Stimulated activated CD4-positive, alpha-beta T cell treated with anti-CD3 and anti-CD28 coated beads, TNF-alpha, amount 100 ng/mL, for 1 hour (primary cell): ENCODE measurements at regions not wholly inside any gene's neighbourhood (a gene's known extent, or its start where the extent isn't known, plus 50 kb on each side); places are given as distances from the start of the nearest gene placed in this dataset.
"Not testable (repeated sequence)": the region's sequence is repeated elsewhere in the genome, so short reads cannot be mapped to it uniquely, and the experiment has no call there.

Source experiments
- DNase-seq, 3 donors: peaks; one replicate each; pipeline ENCODE4 v3.0.0-alpha.2; 2020; ENCODE audit warnings: low read depth in 3 of 3, low spot score in 1 of 3

DNA sequence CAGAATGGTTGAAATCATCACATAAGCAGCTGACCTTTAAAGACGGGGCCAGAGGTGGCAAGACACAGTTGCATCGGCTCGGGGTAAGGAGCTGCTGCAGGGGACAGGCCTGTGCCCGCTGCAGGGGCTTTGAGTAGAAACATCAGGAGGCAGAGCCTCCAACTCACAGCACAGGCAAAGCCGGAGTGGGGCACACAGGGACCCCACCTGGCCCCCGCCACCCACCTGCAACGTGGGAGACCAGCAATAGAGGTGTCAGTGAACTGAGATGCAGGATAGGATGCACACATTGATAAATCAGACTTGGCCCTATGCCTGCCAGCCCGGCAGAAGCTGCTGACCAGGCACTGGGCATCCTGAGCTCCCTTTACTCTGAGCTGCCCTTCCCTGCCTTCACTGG, 257.2 kb downstream of the NPHP4 start:
- DNase-seq = no peak

DNA sequence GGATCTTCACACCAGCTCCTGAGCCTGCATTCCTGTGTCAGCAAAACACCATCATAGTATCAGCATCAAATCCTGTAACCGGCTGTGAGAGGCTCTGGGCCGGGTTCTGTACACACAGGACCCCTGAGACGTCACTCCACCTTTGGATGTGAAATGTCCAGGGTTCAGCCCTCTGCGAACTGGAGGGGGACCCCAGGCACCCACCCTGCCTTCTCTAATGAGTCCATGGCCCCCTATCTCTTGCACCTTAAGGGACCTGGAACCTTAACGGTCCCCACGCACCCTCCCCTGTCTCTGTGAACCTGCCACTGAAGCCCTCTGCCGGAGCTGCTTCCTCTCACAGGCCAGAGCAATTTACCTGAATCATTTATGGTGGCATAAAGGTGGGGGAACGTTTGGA, 257.8 kb downstream of the NPHP4 start:
- no peak for DNase-seq

DNA sequence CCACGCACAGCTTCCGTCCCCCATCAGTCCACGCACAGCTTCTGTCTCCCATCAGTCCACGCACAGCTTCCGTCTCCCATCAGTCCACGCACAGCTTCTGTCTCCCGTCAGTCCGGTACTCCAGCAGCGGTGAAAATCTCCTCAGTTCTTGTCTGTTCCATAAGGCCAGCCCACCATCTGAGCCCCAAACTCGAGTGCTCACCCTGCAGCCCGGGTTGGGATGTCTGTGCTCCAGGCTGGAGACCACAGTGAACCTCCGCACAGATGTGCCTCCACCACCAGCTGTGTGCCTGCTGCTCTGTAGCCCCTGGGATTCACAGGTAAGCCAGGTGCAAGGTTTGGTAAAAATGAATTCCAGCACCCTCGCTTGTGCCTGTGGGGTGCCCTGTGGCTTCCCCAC, 258.6 kb downstream of the NPHP4 start:
- DNase-seq = no peak

DNA sequence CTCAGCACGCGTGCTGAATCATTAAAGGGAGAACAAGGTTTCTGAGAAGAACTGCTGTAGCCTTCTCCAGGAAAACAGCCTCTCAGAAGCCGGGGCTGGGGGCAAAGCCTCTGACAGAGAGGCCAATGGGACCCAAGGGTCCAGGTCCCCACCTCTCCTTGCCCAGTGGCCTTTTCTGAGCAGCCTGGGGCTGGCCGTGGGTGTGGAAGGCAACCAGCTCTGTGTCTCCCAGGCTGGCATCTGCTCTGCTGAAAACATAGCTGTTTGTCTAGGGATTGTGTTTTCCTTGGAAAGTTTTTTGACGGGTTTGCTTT, 261.2 kb downstream of the NPHP4 start:
- no peak for DNase-seq

DNA sequence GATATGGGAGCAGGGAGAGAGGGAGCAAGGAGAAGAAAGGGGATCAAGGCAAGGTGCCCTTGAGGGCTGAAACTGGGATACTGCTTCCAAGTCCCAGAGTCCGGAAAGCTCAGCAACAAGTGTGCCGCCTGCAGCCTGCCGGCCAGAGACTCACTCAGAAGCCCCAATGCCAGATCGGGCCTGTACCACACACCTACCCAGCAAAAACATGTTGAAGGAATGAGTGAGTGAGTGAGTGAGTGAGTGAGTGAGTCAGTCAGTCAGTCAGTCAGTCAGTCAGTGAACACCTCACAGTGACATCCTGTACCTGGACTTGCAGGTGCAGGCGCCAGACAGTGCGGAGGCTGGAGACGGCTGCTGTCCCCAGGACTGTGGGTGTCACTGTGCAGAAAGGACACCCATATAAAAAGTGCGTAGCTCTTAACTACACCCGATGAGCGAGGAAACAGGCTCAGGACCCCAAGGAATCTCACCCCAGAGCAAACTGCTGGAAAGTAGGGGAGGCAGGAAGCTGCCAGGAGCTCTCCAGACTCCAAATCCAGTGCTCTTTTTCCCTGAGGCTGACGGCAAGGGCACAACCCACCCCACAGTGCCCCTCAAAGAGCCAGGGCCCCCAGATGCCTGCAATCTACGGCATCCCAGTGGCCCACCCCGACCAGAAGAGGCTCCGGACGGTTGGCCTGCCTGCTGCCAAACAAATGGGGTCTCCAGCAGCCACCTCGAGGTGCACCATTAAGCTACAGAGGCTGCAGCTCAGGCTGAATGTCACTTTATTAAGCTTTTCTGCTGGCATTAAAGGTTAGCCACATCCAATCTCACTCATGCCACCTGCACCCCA, 261.7 kb downstream of the NPHP4 start:
- DNase-seq = no peak

DNA sequence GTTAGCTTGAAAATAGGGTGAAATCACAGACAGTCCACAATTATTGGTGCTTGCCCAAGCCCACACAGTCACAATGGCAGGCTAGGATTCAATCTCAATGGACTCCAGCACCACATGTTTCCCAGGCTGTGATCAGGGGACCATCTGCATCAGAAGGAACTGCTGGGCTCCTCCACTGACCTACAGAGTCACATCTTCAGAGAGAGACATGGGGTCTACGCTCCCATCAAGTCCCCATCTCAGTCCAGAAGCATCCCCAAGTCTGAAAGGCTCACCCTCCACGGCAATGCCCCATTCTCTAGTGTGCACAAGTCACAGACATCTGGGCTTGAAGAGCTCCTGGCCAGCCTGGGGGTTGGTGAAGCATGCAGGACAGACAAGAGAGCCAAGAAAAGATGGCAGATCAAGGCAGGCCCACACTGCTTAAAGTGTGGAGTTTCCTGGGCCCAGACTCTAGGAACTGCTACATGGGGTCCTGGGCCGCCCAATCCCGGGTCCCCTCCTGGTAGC, 262.5 kb downstream of the NPHP4 start:
- DNase-seq = no peak

DNA sequence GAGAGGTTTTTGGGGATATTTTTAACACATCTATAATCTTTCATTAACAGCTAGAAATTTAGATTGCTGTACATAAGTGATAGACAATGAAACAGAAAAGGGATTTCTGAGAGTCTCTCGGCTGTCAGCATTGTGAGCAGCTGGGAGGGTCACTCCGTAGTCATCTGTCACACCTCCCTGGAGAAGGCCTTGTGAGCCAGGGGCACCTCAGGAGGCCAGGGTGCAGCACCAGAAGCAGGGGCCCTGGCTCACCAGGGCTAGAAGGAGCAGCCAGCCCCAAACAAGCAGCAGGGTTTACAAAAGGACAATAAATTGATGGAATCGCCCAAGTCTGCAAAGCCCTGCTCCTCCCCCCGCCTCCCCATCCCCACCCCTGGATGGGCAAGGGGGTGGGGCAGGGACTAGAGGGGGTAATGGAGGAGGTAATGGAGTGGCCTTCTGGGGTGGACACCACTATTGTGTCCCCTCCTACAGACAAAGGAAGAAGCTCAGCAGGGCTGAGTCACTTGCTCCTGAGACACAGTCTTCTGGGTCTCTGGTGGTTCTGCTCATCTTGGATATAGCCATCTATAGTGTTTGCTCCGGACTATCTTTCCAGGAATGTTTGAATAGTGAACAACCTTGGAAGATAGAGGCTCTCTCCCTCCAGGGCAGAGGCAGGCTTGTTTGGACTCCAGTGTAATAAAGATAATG, 263.4 kb downstream of the NPHP4 start:
- DNase-seq = no peak

DNA sequence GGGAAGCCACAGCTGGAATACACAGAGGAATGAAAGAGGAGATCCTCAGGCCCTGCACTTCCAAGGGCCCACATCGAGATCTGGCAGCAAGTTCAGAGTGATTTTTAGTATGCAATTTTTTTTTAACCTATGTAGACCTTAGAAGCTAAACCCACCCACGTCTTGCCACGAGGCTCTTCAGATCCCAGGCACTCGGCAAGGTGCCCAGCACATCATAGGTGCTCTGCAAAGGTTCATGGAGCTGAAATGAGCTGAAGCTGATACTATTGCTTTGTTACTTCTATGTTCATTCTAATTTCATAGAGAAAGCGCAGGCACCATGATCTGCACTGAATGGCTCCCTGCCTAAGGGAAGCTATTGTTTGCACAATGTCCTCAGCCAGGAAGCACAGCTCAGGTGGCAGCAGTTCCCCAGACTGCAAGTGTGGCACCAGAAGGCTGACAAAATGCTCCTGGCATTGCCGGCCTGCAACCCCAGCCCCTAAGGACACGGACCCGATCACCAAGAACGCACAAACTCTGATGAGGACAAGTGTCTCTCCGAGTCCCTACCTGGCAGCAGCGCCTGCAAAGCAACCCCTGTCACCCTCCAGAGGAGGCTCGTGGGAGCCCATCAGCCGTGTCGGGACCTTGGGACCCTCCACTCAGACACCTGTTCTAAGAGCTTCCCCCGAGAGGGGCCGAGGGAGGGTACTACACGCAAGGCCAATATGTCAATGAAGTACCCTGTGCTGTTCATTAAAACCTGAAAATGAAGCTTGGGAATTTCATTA, 264.2 kb downstream of the NPHP4 start:
- DNase-seq = no peak

DNA sequence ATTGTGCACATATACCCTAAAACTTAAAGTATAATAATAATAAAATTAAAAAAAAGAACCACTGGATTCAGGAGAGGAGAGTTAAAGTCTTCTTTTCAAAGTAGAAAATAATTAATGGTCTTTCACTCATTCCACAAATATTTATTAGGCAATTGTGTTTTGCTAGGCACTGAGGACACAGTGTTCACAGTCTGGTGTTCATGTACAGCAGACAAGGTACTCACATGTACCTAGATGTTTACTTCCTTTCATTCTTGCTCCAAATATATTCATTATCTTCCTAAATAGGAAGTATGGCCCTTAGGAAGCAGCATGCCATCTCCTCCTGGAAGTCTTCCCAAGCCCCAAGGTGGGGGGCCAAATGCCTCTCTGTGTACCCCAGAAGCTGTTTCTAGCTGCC, 265.0 kb downstream of the NPHP4 start:
- DNase-seq = no peak

DNA sequence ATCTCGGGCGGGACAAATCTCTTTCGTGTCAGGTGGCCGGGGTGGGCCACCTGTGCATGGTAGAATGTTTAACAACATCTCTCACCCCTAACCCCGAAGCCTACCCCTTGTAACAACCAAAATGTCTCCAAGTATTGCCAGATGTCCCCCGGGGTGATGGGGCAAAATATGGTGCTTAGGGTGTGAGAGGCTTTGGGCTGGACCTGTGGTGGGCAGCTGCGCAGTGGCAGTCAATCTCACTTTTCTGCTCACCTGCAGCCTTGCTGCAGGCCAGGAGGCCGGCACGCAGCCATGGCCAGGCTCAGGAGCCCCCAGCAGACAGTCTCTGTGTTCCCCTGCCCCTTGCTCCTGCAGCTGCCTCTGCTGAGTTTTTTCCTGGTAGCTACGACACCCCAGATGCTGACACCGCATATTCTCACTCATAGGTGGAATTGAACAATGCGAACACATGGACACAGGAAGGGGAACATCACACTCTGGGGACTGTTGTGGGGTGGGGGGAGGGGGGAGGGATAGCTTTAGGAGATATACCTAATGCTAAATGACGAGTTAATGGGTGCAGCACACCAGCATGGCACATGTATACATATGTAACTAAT, 265.5 kb downstream of the NPHP4 start:
- DNase-seq = not testable (repeated sequence)

DNA sequence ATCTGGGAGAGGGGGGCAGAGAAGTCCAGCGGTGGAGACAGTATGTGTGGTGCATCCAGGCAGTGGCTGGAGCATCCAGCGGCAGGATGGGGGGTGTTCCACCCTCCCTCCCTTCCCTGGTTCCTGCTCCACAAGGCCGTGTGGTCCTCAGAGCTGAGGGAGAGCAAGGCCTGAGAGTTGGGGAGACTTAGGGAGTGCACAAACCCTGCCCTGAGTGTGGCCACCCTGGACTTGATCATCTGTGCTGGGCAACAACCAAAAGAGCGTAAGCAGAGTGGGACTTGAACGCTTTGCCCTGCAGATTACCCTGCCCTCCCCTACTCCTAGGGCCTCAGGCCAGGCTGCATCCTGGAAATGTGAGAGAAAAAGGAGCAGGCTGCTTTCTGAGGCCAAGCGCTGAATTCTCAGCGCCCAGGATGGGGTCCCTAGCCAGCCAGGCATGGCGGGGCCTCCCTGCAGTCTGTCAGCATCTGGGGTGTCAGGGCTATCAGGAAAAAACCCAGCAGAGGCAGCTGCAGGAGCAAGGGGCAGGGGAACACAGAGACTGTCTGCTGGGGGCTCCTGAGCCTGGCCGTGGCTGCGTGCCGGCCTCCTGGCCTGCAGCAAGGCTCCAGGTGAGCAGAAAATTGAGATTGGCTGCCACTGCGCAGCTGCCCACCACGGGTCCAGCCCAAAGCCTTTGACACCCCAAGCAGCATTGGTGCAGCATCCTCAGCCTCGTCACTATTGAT, 266.2 kb downstream of the NPHP4 start:
- no peak for DNase-seq

DNA sequence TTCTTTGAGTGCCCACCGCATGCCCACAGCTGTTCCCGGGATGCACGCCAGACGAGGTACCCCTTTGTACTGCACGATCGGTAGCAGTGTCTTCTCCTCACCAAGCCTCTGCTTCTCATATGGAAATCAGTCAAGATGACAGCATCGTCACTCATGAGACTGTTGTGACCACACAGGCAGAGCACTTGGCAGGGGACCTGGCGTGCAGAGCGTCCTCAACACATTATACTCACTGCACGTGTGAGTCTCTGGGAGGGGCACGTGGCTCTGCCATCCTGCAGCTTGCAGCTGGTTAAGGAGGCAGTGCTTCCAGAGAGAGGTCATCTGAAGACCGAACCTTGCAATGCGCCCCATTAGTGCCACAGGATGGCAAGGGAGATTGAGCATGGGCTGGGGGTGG, 266.8 kb downstream of the NPHP4 start:
- DNase-seq = no peak

DNA sequence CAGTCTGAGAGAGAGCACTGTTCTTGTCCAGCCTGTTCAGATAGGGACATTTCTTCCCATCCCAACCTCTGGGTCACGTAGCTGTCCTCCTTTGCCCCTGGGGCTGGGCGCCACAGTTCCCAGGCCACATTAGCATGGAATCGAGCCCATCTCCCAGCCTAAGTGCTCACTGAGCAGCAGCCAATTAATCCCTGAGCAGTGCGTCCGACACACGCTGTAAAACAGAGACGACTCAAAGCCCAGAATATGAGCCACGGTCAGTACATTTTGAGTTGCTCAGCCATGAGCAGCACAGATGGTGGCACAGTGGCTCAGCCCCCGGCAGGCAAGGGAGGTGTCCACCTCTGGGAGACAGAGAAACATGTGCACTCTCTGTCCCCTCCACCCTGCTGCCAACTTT, 267.4 kb downstream of the NPHP4 start:
- DNase-seq = no peak

DNA sequence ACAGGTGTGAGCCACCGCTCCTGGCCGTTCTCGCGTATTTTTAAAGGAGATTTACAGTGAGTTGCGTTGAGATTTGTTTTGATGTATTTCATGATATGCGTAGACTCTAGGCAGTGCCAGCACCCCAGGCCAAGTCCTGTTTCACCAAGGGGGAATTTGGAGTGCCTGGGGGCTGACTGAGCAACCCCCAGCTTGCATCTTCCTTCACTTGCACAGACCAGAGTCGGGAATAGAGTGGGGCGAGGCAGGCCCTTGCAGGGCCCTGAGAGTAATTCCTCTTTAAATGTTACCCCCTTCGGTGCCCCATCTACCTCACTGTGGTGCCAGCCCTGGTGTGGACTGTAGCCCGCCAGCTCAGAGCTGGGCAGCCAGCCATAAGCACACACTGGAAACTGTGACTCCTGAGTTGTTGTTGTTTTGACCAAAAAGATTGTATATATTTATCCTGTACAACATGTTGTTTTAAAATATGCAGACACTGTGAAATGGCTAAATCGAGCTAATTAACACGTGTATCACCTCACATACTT, 269.5 kb downstream of the NPHP4 start:
- DNase-seq = no peak

DNA sequence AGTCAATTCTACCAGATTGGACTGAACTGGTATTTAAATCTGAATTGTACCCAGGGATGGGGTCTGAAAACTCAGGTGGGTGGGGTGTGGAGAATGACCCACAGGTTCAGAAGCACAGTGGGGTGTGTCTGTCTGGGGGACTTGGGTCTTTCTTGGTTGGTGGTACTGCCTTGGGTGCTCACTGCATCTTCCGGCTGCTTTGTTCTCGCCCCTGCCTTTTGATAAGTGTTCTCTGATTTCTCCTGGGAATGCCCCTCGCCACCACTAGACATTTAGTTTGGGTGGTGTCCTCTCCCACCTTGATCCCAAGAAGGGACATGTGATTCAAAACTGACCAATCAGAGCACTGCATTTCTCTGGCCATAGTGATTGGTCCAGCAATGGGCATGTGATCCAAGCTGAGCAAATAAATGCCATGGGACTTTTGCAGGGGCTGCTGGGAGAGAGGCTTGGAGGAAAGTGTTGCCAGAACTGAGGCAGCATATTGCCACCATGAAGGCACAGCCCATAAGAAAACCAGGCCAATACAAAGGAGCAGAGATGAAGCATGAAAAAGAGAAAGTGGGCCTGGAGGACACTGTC, 270.5 kb downstream of the NPHP4 start:
- no peak for DNase-seq

DNA sequence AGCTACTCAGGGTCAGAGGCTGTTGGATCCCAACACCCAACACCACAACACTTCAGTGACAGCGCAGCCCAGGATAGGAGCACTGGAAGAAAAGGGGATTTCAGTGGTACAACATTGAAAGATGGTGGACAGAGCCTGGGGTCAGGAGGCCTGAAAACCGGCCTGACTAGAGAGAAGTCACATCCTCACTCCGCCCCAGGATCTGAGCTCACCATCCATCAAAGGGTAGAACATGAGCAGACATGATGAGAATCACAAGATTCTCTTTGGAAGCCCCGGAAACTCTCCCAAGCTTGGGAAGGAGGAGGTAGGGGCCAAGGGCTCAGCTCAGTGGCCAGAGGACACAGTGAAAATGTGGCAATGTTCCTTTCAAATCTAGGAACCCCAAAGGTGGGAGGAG, 271.3 kb downstream of the NPHP4 start:
- DNase-seq = no peak

DNA sequence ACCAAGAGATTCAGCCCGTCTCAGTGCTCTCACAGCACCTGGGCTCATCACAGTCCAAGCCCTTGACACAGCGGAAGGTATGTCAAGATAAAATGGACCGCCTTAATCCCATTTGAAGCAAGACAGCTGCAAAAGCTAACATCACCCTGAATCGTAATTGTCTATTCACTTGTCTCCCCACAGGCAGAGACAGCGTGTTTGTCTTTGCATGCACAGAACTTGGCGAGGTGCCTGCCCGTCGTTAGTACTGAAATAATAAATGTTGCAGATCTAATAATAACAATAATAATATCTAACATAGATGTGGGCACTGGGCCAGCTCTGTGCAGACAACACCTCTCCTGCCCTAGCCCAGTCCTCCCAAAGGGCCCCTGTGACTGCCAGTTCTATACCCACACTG, 271.7 kb downstream of the NPHP4 start:
- DNase-seq = no peak

DNA sequence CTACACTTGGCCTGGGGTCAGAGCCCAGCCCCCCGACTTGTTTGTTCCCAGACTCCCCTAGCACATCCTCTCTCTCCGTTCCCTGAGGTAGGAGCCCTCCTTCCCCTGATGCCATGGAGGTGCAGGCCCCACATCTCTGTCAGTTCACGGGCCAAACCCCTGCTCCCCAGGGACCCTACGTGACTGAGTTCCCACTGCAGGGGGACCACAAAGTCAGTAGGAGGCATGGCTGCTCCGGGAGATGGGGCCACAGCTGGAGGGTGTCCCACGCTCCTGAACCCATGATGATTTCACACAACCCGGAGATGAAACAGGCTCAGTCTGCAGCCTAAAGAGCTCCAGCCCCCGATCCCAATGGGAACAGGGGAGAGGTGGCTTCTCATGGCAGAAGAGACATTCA, 272.2 kb downstream of the NPHP4 start:
- no peak for DNase-seq

DNA sequence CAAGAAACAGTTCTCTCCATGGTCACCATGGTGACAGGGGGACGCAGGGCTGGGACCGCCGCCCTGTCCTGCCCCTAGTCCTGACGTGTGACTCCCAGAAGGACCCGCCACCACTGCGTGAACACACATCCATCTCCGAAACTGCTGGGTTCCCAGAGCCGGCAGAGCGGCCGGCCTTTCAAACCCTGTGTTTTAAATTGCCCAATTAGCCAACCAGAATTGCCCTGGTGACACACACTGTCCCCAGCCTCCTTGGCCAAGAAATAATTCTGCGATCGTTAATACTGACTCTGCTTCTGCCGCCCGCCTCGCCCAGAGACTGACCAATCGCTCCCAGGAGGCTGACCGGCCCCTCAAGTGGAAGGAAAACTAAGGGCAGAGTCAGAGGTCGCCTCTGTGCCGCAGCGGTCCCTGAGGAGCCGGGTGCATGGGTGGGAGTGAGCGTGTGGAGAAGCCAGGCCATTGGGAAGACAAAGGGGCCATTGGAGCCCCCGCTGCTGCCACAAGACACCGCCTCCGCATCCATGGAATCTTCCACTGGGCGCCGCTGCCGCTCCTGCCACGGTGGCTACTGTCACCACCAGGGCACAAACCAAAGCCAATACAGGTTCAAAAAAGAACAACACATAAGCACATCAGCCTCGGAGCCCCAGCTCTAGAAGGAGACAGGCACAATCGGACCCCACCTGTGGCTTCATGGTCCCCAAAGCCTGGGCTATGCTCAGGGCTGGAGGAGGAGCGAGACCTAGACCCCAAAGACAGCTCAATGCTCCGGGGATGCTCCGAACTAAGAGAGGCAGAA, 273.2 kb downstream of the NPHP4 start:
- no peak for DNase-seq
